ENCODE measurements at regions not wholly inside any gene's neighbourhood (a gene's known extent, or its start where the extent isn't known, plus 50 kb on each side); places are given as distances from the start of the nearest gene placed in this dataset.

DNA sequence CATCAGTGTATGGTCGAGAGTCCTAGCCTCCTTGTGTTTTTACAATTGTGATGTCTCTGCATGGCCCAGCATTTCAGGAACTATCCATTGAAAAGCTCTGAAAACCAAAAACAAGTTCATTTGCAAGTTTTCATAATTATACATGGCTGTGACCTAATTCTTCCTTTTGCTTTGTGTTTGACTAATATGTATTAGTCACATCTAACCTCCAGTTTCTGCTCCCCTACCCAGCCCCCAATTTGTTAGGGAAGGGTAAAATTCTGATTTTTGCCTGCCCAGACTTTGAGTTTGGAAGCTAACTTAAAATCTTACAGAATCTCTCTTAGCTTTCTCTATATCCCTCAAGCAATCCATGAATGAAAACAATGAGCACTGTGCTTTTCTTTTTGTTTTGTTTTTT lies 128.2 kb upstream of the SEMA6A start:
- DNase-seq, result no peak

DNA sequence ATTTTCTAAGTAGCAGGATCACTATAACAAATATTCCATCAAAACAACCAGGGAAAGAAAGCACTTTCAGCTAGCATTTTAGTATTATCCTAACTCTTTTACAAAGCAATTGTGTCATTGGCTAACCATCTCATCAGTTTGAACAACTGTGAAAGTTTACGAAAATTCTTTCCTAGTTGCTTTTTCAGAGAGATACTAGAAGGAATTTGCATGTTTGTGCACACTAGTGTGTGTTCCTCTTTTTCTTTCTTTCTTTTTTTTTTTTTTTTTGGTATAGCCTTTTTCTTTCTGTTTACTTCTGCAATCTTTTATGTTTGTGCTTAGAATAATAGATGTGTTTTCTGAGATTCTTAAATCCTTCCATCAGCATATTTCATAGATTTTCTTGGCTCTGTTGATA lies 124.7 kb upstream of the SEMA6A start:
- no peak for DNase-seq

DNA sequence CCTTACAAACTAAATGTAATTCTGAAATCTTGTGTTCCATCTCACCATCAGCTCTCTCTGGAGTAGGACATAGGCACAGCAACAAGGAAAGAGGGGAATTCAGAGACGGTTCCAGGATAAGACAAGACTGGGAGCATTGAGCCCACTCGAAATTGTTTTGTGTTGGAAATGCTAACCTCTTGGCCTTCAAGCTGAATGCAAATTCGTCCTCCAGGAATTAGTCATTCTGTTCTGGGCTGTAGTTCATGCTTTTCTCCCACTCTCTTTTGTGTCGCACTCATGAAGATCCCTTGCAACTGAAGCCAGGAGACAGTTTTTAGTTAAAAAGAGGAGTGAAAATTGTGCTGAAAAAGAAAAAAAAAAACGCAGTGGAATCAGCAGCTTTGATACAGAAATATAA lies 121.7 kb upstream of the SEMA6A start:
- DNase-seq, result no peak

- no peak for DNase-seq
These were observed 121.1 kb upstream of the SEMA6A start for GRCh38 chr5:116695681-116696080.

- no peak for DNase-seq
These were observed 111.8 kb upstream of the SEMA6A start for GRCh38 chr5:116686438-116686837.

DNA sequence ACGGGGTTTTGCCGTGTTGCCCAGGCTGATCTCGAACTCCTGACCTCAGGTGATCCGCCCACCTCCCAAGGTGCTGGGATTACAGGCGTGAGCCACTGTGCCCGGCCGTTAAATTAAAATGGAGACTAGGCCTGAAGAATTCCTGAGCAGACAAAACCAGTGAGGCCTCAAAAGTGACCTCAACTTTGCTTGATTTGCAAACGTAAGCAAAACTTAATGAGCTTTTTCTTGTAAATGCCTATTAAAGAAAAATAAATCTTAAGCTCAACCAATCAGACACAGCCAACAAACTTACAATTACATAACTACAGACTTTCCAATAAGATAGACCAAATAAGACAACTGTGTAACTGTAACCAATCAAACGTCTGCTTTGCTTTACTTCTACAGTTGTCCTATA lies 111.3 kb upstream of the SEMA6A start:
- no peak for DNase-seq

GRCh38 chr5:116685069-116685468 lies 110.4 kb upstream of the SEMA6A start:
- DNase-seq, result no peak

DNA sequence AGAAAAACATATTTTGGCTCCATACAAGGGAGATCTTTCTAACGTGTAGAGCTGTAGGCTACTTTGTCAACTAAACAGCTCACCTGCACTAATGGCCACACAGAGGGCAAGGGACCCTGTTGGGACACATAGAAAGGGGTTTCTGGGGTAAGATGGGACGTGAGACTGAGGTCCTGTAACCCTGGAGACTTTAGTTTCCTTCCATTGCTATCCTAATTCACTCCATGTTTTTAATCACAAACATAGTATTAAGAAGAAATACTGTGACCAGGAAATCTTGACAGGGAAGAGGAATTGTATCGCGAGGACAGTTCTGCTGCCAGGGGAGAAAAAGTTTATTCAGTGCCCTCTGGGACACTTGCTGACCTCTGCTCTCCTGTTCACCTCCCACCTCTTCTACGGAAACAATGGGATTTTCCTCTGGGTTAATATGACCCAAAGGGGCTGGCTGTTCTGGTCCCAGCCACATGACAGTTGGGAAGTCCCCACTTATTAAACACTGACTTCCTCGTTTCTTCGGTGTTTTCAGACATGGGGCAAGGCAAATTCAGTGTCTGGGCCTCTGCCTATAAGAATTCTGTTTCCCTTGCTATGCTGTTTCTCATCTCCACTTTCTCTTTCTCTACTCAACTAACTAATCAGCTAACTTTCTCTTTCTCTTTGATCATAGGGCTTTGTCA lies 106.9 kb upstream of the SEMA6A start:
- no peak for DNase-seq

- no peak for DNase-seq
These were observed 100.9 kb upstream of the SEMA6A start for GRCh38 chr5:116675626-116675910.

DNA sequence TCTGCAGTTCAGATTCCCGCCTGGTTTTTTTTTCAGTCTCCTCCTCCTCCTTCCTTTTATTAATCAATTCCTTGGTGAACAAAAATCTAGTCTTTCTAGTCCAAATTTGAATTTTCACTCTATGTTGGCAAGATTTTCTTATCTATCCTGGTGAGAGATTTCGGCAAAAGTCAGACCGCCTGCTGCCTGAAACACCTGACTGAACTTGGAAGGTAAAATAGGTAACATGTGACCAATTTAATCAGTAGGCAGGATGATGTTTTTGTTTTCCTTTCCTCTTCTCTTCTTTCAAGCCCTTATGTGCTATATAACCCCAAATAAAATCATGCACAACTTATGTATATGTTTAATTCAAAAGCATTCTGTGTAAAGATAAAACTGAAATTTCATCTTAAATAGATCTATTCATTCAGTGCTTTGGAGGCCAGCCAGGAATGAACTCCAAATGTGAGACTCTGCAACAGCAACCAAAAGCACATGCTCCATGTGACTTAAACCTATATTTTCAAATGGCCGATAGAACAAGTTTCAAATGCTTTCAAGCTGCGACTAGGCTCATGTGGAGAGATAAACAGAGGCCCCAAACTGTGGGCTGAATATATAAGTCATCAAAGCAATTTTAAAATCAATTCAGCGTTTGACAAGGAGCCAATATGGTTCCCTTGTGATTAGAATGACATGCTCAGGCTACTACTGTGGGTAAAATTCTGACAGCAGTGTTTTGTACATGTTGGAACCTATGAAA lies 100.4 kb upstream of the SEMA6A start:
- DNase-seq, result no peak

DNA sequence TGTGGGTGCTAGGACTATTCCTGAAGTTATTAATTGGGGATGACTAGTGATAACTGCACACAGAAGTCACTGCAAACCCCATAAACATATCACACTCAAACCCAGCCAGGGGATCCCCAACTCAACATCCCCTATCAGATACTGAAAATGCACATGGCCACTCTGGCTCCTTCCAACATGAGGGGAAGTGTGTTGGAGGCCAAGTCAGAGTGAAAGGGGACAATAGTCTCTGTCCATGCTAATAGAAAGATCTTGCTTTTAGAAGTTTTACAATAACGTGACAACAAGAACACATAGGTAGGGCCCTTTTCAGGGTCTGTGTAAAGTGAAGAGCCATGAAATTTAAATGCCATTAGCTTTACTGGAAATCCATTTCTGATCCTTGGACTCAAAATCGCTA lies 98.8 kb upstream of the SEMA6A start:
- no peak for DNase-seq

DNA sequence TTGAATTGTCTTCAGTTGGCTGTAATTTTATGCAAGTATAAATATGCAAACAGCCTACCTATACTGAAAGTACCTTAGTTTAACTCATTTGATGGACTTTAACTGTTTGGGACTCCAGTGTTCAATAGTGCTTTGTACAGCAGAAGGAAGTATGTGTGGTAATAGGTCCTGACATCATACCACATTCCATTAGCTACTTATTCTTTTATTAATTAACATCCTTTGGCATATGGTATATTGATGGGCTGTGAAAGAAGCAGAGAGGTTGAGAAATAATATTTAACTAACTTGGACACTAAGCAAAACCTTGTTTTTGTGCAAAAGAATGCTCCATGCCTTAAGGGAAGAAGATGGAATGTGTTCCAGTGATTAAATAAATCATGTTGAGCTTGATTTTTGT lies 97.6 kb upstream of the SEMA6A start:
- no peak for DNase-seq

DNA sequence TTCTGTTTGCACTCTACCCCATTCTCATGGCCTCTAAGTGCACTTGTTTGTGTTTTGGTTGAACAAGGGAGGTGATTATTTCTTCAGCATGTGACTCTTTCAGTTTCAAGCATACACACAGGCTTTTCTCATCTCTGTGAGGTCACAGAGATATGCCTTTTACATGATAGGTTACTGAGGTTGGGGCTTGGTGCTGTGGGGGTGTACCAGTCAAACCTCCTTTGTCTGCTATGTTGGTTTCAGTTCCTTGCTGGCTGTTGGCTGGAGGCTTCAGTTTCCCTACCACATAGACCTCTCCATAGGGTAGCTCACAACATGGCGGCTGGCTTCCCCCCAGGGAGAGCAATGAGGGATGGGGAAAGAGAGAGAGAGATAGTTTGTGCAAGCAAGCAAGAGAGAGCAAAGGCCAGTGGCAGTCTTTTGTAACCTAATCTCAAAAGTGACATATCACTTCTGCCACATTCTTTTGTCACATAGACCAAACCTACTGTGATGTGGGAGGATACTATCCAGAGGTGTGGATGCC lies 96.7 kb upstream of the SEMA6A start:
- DNase-seq, result no peak

DNA sequence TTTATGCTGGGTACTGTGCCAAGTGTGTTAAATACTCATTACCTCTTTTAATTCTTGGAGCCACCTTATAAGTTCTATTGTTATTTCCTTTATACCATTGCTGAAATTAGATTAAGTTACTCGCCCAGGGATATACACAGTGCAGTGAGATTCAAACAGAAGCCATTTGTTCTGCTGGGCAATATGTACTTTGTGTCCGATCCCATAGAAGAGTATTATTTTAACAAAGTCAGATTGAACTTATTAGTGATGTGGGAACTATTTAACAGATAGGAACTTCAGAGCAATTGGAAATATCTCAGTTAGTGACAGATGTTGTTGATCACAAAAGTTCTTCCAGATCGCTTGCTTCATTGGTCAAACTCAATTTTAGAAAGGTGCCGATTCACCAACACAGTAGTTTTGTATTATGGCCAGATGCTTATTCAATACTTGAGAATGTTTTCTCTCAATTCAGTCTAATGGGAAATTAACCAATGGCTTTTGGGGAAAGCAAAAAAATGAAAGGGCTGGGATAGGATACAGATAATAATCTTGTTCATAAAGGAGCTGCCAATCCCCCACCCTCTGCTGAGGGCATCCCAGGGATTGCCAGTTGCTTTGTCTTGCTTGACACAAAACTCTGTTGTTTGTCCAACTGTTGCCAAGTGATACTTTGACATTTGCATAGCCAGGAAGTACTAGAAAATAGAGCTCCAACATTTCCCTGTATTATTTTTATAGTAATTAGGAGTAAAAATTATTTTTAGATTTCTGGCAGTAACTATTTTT lies 94.8 kb upstream of the SEMA6A start:
- no peak for DNase-seq

GRCh38 chr5:116668390-116668789 lies 93.8 kb upstream of the SEMA6A start:
- DNase-seq, result no peak

DNA sequence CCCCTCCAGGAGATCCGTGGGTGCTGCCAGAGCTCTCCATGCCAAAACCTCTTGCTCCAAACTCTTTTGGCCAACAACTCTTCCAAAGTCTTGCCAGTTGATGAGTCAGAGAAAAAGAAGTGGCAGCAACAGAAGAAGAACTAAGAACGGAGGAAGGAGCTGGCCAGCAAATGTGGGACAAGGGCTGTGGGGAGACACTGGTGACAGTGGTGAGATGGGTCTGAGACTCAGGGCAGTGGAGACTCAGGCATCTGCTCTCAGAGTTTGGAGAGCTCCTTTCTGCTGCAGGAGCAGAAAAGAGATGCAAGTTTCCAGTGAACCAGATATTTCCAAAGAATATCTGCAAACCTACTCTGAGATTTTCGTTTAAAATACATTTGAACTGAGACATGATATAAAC lies 92.3 kb upstream of the SEMA6A start:
- DNase-seq, result no peak

DNA sequence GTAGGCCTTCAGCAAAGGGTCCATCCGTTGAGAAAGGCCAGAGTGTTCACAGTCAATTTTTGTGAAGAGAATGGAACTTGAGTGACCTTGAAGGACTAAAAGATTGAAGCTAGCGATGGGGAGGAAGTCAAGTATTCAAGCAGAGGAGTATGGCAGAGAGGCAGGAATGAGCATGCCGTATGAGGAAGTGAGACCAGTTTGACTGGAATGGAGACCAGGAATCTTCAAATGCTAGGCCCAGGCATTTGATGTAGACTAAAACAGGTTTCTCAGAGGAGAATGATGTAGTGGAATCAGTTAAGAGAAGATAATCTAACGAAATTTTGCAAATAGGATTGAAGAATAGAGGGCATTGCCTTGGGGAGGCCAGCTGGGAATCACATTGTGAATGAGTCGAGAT lies 90.4 kb upstream of the SEMA6A start:
- DNase-seq, result no peak

DNA sequence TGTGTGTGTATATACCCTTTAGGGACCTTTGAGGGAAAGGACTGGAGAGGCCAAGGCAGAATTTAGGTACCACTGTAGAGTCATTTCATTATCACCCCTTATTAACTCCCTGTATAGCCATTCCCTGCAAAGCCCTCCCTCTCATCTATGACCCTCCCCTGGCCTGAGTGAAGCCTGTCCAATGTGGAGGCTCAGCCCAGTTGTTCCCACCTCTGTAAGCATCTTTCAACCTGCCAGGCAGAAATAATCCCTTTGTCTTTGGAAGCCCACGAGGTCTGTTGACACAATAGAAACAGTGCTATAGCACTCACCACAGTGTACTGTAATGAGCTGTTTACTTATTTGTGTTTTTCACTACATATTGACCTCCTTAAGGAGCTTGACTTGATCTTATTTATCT lies 88.5 kb upstream of the SEMA6A start:
- no peak for DNase-seq

DNA sequence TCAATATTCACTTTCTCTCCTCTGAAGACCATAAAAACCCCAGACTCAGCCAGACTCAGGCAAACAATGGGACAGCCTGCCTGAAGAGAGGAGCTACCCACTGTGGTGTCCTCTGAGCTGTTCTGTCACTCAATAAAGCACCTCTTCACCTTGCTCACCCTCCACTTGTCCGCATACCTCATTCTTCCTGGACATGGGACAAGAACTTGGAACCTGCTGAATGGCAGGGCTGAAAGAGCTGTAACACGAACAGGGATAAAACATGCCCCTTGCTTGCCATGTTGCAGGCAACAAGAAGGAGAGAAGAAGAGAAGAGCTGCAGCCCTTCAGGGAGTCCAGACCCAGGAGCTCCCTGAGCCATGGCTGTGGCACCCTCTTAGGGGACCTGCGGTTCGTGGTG lies 86.8 kb upstream of the SEMA6A start:
- DNase-seq, result no peak

- no peak for DNase-seq
These were observed 86.3 kb upstream of the SEMA6A start for GRCh38 chr5:116660929-116661328.

DNA sequence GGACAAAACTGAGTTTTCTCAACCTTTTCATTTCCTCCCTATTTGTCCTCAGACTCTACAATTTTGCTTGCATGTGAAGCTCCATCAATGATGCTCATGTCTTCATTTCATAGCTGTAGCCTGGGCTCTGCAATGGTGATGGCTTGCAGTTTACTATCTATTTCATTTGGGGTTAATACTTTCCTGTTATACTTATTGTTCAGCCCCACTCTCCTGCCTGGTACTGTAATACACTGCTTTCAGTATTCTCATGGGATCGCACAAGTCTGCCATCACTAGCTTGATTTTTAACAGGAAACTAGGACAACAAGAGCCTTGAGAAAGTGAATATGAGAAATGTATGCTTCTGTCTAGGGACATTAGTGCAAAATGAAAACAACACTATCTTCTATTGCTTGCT lies 84.2 kb upstream of the SEMA6A start:
- no peak for DNase-seq

DNA sequence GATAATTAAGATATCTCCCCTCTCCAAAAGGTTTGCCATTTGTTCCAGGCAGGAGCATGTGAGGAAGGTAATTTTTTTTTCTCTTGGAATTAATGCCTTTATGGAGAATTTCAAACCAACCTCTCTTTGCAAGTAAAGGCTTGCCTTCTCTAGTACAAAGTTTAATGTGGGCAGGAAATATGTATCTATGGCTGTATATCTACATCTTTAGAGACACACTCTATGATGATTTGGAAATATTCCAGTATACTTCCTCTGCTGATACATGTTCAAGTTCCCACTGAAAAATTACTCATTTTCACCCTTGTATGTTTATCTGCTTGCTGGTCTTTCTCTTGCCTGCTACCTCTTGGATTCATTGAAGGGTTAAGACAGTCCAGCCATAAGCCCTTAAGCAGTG lies 83.5 kb upstream of the SEMA6A start:
- no peak for DNase-seq

DNA sequence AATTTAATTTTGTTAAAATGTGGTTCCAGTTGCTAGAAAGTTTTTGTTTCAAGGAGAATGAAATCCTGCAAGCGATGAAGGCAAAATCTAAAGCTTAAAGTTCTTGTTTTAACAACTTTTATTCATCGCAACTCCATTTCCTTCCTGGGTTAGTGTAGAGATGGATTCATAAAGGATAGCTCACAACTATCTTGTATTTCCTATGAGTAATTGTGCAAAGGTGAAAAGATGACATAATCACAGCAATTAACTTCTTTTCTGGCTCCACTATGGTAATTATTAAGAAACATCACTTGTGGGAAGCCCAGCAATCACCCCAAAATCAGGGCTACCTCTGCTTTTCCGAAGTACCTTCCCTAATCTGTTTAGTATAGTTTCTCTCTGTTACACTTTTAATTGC lies 80.8 kb upstream of the SEMA6A start:
- DNase-seq, result no peak

DNA sequence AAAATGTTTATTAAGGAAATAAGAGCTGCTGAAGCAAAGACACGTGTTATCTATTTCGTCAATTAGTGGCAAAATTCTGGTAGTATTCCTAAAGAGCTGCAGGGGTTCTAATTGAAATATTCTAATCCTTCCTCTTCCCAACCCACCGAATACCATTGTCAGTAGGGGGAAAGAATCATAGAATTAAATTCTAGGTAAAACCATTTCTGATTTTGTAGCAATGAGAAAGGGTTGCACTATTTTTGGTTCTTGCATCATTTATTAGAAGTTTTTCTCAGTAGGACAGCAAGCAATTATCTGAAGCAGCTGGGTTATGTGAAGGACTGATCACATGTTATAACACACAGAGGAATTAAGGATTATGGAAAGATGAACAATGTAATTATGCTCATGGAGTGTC lies 80.3 kb upstream of the SEMA6A start:
- no peak for DNase-seq

Measured in left hindlimb (tissue), 1 donor.